Glomerular endothelial cell (primary cell): ENCODE measurements at regions not wholly inside any gene's neighbourhood (a gene's known extent, or its start where the extent isn't known, plus 50 kb on each side); places are given as distances from the start of the nearest gene placed in this dataset.
"Not testable (repeated sequence)": the region's sequence is repeated elsewhere in the genome, so short reads cannot be mapped to it uniquely, and the experiment has no call there.

Source experiments
- DNase-seq: peaks from one replicate; pipeline ENCODE4 v3.0.0-alpha.2; 2011; ENCODE audit warnings: low read depth, low spot score; ENCODE audit errors: extremely low read depth

DNA sequence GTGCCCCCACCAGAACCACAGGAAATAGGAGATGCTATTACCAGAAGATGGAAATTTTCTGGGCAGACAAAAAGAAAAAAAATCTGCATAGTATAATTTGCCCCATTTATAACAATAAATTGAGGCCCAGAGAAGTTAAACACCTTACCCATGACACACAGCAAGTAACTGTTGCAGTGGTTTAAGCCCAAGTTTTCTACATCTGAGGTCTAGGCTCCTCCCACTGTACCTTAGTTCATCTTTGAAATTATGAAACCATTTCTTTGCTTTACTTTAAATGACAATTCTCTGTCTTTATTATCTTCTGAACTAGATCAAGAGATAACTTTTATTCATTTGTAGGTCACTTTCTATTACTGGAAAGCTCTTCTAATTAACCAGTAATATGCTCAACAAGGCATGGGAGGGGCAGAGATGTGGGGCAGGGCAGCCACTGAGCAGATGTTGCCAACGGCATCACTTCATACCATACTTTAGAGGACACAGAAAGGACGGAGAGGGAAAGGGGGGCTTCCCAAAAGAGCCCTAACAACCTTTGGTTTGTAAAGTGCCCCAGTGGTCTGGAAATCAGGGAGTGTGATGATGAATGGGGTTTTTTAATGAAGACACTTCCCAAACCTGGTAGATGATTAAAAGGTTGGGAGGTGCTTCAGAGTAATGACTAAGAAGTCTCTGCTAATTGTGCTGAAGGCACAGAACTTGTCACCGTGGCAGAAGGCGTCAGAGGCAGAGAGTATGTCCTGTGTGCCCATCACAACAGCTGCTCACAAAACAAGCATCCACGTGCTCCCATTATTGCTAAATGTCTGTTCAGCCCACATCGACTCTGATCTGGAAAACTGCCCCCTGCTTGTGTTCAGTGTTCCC is 342.5 kb downstream of the SHQ1 start:
- DNase-seq, result no peak

DNA sequence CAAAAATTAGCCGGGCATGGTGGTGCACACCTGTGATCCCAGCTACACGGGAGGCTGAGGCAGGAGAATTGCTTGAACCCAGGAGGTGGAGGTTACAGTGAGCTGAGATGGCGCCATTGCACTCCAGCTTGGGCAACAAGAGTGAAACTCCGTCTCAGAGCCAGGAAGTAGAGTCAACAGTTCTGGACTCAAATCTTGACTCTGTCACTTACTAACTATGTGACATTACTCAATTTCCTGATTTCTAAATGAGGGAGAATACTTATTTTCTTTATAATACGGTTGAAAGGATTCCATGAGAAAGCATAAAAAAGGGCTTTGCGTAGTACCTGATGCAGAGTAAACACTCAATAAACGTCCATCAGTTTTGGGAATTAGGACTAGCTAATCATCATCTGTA is 350.7 kb downstream of the SHQ1 start:
- not testable (repeated sequence) for DNase-seq

DNA sequence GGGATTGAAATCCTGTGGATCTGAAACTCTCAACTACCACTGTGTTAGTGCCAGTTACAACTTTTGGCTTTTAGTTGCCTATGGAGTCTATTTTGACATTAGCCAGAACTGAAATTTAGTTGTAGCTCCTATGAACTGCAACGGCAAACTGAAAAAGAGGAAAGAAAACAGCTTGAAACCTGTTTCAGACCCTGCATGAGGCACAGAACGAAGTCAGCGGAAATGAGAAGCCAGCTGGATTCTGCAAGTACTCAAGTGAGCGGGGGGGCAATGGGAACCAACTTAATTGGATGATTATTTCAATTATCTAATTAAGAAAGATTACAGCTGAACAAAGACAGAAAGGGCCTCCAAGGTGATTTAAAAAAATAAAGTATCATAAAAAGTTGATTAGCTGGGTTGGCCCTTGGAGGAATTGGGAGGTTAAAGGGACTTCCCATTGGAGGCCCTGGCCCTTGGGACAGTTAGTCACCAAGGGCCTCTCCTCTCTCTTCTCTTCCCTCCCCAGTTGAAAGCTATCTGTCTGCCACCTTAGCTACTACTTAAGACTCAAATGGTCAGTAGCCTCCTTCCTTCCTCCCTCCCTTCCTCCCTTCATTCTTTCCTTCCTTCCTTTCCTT is 352.1 kb downstream of the SHQ1 start:
- DNase-seq, result no peak

DNA sequence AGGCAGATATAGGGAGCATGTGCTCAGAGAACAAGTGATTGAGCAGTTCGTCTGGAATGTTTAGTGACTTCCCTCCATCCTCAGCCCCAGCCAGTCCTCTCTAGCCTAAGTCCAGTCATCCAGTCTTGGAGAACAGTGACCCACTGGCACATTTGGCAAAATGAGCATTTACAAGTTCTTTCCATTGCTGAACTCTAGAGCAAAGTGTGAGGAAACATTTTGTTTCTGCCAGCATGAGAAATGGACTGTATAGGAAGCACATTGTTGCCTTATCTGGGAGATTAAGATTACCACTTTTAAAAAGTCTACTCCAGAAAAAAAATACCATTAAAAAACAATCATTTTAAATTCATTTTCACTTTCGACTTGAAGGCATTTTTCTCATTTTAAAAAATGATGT is 353.6 kb downstream of the SHQ1 start:
- no peak for DNase-seq

DNA sequence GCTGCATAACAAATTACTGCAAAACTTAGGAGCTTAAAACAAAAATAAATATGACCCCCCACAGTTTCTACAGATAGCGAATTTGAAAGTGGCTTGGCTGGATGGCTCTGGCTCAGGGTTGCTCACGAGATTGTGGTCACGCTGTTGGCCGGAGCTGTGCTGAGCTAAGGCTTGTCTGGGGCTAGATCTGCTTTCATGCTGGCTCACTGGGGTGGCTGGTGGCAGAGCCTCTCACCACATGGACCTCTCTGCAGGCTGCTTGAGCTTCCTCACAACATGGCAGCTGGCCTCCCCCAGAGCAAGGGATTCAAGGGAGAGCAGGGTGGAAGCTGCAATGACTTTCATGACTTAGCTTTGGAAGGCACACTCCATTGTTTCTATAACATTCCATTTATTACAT is 354.1 kb downstream of the SHQ1 start:
- DNase-seq, result no peak

DNA sequence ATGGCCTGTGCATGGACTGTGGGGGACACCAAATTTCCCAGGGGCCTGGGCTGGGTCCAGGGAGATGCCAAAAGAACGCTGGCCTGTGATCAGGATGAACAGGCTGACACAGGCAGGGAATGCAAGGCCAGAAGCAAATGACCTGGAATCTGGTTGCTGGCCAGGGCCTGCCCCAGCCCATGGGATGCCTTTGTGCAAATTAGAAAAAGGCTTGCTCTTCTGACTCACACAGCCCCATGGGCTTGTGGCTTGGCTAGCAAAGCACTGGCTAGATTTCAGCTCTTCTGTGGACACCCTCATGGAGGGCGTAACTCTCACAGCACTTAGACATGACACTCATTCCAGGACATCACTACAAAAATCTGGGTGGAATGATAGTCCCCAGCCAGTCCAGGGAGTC is 356.0 kb downstream of the SHQ1 start:
- DNase-seq, result no peak

DNA sequence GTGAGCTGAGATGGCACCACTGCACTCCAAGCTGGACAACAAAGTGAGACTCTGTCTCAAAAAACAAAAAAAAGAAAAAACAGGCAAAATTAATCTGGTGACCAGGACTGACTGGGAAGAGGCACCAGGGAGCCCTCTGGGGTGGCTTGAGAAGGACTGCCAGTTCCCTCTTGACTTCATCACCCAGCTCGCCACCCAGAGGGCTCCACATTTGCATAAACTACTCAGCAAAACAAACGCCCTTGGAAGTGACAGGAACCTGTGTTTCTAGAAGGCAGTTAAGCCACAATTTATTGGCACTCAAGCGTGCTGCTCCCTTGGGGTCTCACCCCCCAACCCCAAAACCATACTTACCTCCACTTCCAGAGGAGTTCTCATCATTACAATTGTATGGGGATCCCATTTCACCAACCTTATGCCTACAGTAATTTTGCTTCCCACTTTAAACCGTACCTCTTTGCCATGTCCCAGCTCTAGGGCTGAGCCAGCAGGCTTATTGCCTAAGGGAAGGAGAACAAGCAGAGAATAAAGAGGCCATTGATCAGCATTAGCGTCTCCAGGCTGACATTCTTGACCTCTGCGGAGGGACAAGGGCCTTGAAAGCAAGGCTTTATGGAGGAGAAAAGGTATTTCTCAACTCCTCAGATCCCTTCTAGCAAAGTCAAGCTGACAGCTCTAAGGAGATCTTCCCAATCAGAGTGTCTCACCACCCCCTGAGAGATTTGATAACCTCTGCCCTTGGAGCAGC is 357.4 kb downstream of the SHQ1 start:
- DNase-seq, result no peak

DNA sequence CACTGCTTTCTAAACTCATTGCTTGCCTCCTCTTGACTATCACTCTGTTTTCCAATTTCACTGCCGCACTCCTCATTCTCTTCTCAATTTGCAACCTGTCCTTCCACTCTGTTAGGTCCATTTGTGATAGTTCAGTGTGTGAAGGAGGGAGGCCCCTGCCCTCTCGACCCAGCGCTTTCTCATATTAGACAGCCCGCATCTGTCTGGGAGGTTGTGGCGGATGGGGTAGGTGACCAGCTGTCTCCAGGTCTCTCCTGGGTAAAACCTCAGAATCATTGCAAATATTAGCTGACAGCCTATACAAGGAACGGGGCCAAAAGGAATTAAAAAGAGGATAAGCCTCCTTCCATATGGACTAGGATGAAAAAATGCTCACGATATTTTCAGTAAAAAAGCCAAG is 358.3 kb downstream of the SHQ1 start:
- no peak for DNase-seq

DNA sequence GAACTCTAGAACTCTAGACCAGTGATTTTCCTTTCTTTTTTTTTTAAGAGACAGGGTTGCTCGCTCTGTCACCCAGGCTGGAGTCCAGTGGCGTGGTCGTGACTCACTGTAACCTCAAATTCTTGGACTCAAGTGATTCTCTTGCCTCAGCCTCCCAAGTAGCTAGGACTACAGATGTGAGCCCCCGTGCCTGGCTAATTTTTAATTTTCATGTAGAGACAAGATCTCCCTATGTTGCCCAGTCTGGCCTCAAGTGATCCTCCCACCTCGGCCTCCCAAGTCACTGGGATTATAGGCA is 359.6 kb downstream of the SHQ1 start:
- no peak for DNase-seq

DNA sequence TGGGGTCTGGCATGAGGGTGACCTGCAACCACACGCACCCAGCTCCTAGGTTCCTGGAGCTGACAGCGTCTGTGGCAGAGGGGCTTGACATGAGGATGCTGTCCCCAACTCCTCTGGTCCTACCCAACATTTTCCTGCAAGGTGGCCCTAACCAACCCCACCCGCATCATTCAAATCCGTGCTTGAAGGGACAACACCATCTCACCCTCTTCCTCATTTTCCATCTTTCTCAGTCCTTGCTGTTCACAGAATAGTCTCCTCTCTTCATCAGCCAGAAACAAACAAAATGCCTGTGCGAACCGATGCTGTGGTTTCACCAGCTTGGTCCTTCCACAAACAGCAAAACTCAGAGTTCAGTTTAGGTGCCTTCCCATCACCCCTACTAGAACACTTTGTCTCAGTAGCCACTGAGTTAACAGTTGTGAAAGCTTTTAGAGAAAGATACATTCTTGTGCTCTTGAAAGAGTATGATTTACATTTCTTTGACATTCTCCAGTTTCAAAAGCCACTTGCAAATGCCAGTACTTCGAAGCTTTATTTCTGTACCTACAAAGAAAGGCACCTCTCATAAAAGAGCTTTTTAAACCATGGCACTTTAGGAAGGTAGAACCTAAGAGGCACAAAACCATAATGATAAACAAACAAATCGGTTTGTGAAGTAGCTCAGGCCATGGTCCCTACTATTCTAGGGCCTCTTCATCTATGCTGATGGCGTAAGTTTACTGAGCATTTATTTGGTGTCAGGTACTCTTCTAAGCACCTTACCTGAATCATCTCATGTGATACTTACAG is 360.1 kb downstream of the SHQ1 start:
- DNase-seq, result no peak

DNA sequence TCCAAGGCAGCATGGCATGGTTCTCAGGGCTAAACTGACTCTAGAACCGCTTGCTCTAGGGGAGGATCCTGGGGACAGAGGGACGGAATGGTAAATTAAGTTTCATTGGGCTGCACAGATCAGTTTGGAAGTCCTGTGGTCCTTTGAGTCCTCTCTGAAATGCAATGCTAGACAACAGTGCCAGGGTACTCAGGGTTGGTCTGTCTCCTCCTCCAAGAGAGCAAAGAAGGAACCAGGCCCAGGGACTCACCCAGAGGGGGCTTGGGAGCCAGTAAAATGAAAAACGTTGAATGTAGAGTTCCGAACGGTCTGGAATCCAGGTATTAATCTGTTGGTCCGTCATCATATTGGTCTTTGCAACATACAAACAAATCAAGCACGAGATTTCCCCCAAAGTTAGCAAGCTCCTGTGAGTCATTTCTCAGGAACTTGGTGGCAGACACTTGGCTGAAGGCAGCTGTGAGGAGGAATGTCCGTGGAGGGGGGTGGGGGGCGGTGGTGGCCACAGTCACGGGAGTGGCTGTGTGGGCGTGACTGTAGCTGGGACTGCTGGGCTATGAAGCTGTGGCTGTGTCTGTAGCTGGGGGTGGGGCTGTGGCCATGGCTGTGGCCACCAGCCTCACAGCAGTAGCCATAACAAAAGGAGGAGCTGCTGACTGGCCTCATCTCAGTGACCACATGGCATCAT is 361.0 kb downstream of the SHQ1 start:
- DNase-seq, result peak; percentile 23

DNA sequence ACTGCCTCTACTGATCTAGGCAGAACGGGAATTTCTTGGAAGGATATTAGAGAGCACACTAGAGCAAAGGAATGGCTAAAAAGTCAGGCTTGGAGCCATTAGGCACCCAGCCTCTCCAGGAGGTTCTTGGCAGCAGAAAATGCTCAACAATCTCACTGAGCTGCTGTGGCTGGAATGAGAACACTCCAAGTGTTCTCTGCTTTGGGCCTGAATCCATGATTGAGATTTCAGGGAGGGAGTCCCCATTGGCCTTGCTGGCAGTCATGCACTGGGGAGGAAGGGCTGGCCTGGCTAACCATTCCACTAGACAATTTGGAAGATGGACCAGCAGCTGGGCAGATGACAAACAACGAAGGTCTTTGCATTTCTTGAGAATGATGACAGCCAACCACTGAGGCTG is 362.6 kb downstream of the SHQ1 start:
- DNase-seq, result no peak

DNA sequence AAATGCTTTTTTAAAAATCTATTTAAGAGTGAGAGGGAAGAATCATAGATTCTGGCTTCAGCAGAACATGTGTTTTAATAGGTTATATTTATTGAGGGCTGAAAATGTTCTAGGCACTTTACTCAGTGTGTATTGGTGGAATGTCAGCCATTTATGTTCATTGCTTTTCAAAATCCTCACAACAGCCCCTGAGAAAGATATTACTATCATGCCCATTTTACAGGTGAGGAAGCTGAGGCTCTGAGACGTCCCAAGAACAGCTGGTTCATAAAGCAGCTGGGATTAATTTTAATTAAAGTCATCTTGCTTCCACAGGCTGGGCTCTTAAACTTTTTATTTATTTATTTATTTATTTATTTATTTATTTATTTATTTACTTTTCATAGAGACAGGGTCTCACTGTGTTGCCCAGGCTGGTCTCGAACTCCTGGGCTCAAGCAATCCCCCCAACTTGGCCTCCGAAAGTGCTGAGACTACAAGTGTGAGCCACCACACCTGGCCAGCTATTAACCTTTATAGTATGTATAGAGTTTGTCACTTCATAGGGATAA is 364.6 kb downstream of the SHQ1 start:
- no peak for DNase-seq

DNA sequence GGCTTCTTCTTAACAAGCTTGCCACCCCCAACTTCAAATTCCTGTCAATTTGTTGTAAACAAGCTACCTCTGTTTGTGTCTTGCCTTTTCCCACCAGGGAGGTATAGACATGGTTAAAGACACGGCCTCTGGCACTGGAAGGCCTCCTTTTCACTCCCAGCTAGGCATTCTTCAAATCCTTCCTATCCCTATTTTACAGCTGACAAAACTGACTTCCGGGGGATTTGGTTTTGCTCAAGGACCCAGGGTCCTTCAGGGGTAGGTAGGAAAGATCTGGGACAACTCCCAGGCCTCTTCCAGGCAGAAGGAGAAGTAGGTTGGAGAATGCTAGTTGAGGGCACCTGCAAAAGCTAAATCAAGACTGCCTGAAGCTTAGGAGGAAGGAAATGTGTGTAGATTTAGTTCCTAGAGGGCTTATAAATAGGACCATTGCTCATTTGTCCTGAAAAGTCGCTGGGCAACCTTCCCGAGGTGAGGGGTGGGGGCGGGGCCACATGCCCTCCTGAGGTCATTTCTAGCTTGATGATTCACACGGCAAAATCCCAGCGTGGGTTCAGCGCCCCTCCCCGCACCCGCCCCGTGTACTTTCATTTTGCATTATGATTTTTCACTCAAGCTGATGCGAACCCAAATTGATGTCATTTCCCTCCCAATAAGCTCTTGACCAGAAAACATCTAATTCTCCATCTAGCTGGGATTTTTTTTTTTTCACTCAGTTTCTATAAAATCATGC is 365.5 kb downstream of the SHQ1 start:
- DNase-seq, result peak; percentile 42

DNA sequence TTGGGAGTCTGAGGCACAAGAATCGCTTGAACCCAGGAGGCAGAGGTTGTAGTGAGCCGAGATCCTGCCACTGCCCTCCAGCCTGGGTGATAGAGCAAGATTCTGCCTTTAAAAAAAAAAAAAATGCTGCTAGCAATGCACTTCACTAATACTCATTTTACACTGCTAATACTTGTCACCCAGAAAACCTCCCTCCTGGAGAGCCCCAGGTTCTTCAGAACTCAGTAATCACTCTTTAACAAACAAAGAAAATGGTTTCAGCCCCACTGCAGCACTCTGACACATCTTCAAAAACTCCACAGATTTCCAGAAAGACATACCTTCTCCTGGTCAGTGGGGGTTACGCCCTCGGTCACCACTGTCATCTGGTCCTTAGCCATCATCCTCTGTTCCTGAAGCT is 366.7 kb downstream of the SHQ1 start:
- no peak for DNase-seq

DNA sequence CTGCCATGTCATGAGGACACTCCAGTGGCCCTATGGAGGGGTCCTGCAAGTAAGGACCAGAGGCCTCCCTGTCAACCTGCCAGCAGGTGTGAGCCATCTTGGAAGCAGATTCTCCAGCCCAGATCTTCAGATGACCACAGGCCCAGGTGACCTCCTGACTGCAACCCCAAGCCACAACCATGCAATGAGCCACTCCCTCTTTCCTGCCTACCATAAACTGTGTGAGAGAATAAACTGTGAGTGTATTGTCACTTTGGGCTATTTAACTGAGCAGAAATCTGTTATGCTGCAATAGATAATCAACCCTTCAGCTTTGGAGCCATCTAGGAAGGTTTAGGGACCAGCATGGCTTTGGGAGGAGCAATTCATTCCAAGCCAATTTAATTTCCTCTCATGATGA is 367.9 kb downstream of the SHQ1 start:
- DNase-seq, result no peak

DNA sequence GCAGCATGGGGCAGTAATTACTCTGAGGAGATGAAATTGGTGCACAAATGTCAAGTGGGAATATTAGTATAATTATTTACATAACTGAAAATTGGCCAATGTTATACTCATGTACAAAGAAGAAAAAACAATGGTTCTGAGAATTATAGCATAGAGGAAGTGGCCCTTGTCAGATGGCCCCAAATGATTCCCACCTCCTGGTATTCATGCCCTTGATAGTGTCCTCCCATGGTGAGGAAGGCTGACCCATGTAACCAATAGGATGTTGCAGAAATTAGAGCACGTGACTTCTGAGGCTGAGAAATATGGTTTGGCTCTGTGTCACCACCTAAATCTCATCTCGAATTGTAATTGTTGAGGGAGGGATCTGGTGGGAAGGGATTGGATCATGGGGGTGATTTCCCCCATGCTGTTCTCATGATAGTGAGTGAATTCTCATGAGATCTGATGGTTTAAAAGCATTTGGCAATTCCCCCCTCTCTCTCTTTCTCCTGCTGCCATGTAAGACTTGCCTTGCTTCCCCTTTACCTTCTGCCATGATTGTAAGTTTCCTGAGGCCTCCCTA is 368.5 kb downstream of the SHQ1 start:
- no peak for DNase-seq

DNA sequence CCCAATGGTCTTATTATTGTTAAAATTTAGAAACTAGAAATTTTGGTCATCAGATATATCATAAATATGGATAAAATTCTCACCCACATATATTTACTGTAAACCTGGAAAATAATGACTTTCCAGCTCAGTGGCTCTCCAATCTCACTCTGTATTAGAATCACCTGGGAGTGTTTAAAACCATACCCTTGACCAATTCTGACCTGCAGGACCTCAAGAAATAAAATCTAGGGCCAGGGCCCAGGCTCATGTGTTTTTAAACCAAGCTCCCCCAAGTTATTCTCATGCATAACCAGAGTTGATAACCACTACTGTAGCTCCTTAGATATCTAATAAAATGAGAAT is 372.1 kb downstream of the SHQ1 start:
- no peak for DNase-seq
